ENCODE measurements at regions not wholly inside any gene's neighbourhood (a gene's known extent, or its start where the extent isn't known, plus 50 kb on each side); places are given as distances from the start of the nearest gene placed in this dataset.

GRCh38 chr2:72031346-72032110 lies 116.1 kb downstream of the CYP26B1 start:
- CTCF ChIA-PET, result no interaction called here
- Histone ChIP-seq H3K27ac (ENCODE audit: low read depth, low read length) (no peak overlapping the region), H3K4me3 (ENCODE audit: low read depth, low read length) (no peak overlapping the region), H3K9me3 (ENCODE audit: control insufficient read depth, insufficient read depth, low read length) (no peaks in the 10 kb centered on the region; the same call in 1 of the 2 replicates), H3K27me3 (ENCODE audit: control insufficient read depth, insufficient read depth, low read length) (no peaks in the 10 kb centered on the region)
- DNase-seq (ENCODE audit: low read depth, low spot score), result no peak
- POLR2A ChIA-PET, result no interaction called here
- no peak for TF ChIP-seq CTCF (IDR thresholded peaks at IDR 0.05; ENCODE audit: low read depth, low read length)

- DNase-seq (ENCODE audit: low read depth, low spot score), result no peak
- no peaks in the 10 kb centered on the region for H3K27me3 ChIP-seq (ENCODE audit: control insufficient read depth, insufficient read depth, low read length)
- no peaks in the 10 kb centered on the region; the same call in 1 of the 2 replicates for H3K9me3 ChIP-seq (ENCODE audit: control insufficient read depth, insufficient read depth, low read length)
- no peak overlapping the region for H3K4me3 ChIP-seq (ENCODE audit: low read depth, low read length)
- POLR2A ChIA-PET, result no interaction called here
- CTCF ChIA-PET, result no interaction called here
- TF ChIP-seq CTCF (IDR thresholded peaks at IDR 0.05; ENCODE audit: low read depth, low read length), result no peak
- no peak overlapping the region for H3K27ac ChIP-seq (ENCODE audit: low read depth, low read length)
Measured at GRCh38 chr2:72028996-72029395, 118.7 kb downstream of the CYP26B1 start.

GRCh38 chr2:72028351-72028995 lies 119.2 kb downstream of the CYP26B1 start:
- H3K27me3 ChIP-seq (ENCODE audit: control insufficient read depth, insufficient read depth, low read length), result no peaks in the 10 kb centered on the region
- H3K9me3 ChIP-seq (ENCODE audit: control insufficient read depth, insufficient read depth, low read length), result no peaks in the 10 kb centered on the region; the same call in 1 of the 2 replicates
- DNase-seq (ENCODE audit: low read depth, low spot score), result no peak
- ChIA-PET CTCF (no interaction called here), POLR2A (no interaction called here)
- no peak overlapping the region for H3K4me3 ChIP-seq (ENCODE audit: low read depth, low read length)
- no peak overlapping the region for H3K27ac ChIP-seq (ENCODE audit: low read depth, low read length)
- TF ChIP-seq CTCF (IDR thresholded peaks at IDR 0.05; ENCODE audit: low read depth, low read length), result no peak

GRCh38 chr2:72027426-72028161 lies 120.1 kb downstream of the CYP26B1 start:
- ChIA-PET CTCF (no interaction called here), POLR2A (interaction anchor here (0.5 kb wide), 1 partner anchor 125 kb away, joined by 7 read pairs; no protein-coding TSS in a partner anchor)
- H3K27ac ChIP-seq (ENCODE audit: low read depth, low read length), result no peak overlapping the region
- H3K4me3 ChIP-seq (ENCODE audit: low read depth, low read length), result no peak overlapping the region
- no peaks in the 10 kb centered on the region; the same call in 1 of the 2 replicates for H3K9me3 ChIP-seq (ENCODE audit: control insufficient read depth, insufficient read depth, low read length)
- no peak for TF ChIP-seq CTCF (IDR thresholded peaks at IDR 0.05; ENCODE audit: low read depth, low read length)
- no peaks in the 10 kb centered on the region for H3K27me3 ChIP-seq (ENCODE audit: control insufficient read depth, insufficient read depth, low read length)
- no peak for DNase-seq (ENCODE audit: low read depth, low spot score)
